Common myeloid progenitor, CD34-positive (primary cell): ENCODE measurements at regions not wholly inside any gene's neighbourhood (a gene's known extent, or its start where the extent isn't known, plus 50 kb on each side); places are given as distances from the start of the nearest gene placed in this dataset.

Experiments used
- CTCF ChIA-PET: fragments of 350-600 bp; sonication (Branson Sonifier 250); formaldehyde crosslinking; loops from one replicate; lab custom pipeline; 2021; ENCODE audit warnings: antibody characterized with exemption; lab: Charles Lee
- POLR2A ChIA-PET: fragments of 350-600 bp; sonication (Branson Sonifier 250); formaldehyde crosslinking; loops from one replicate; lab custom pipeline; 2021; ENCODE audit warnings: antibody characterized with exemption; lab: Charles Lee
- DNase-seq, 3 donors: peaks; one replicate each; pipeline versions ENCODE4 v3.0.0 to v3.0.0-alpha.2; 2013
- H3K27ac ChIP-seq, 2 experiments: 1 replicate in 1 of 2; 2 replicates in 1 of 2; pipeline ENCODE4 v1.7.0; 2013; ENCODE audit warnings: inconsistent platforms in 2 of 2, low read length in 2 of 2, mild to moderate bottlenecking in 2 of 2, low read depth in 1 of 2, moderate library complexity in 1 of 2; ENCODE audit not compliant: severe bottlenecking in 2 of 2, insufficient read depth in 1 of 2, poor library complexity in 1 of 2
- H3K27me3 ChIP-seq, 5 experiments: replicated peaks in 2 of 5; 1 replicate in 3 of 5; 2 replicates in 2 of 5; pipeline versions ENCODE4 v1.6.1 to v1.7.0; 2013; ENCODE audit warnings: low read length in 4 of 5, mild to moderate bottlenecking in 2 of 5, moderate library complexity in 2 of 5, inconsistent platforms in 1 of 5; ENCODE audit not compliant: insufficient read depth in 5 of 5, control insufficient read depth in 4 of 5
- H3K36me3 ChIP-seq, 4 experiments: 1 replicate in 2 of 4; 2 replicates in 2 of 4; pipeline versions ENCODE4 v1.6.1 to v1.7.0; 2013; ENCODE audit warnings: low read length in 3 of 4, control low read depth in 1 of 4, mild to moderate bottlenecking in 1 of 4; ENCODE audit not compliant: control insufficient read depth in 4 of 4, insufficient read depth in 4 of 4
- H3K4me1 ChIP-seq, 4 experiments: 1 replicate in 3 of 4; 2 replicates in 1 of 4; pipeline versions ENCODE4 v1.6.1 to v1.7.1; 2013; ENCODE audit warnings: low read length in 3 of 4, mild to moderate bottlenecking in 3 of 4, control low read depth in 1 of 4, inconsistent platforms in 1 of 4, moderate library complexity in 1 of 4; ENCODE audit not compliant: control insufficient read depth in 4 of 4, insufficient read depth in 4 of 4; ENCODE audit errors: control extremely low read depth in 1 of 4
- H3K4me3 ChIP-seq, 7 experiments: 1 replicate in 4 of 7; 2 replicates in 3 of 7; pipeline versions ENCODE4 v1.5.1 to v1.7.0; 2013; ENCODE audit warnings: mild to moderate bottlenecking in 7 of 7, low read length in 6 of 7, moderate library complexity in 6 of 7, inconsistent platforms in 2 of 7, low read depth in 2 of 7, control low read depth in 1 of 7; ENCODE audit not compliant: insufficient read depth in 4 of 7, control insufficient read depth in 1 of 7; ENCODE audit errors: extremely low read depth in 1 of 7
- H3K9me3 ChIP-seq, 5 experiments: 1 replicate in 4 of 5; 2 replicates in 1 of 5; pipeline versions ENCODE4 v1.6.1 to v1.7.1; 2013; ENCODE audit warnings: low read length in 4 of 5, mild to moderate bottlenecking in 2 of 5, inconsistent platforms in 1 of 5, low read depth in 1 of 5, moderate library complexity in 1 of 5; ENCODE audit not compliant: control insufficient read depth in 4 of 5, insufficient read depth in 2 of 5; ENCODE audit errors: control extremely low read depth in 1 of 5
- WGBS: methylation state at CpG from one replicate; pipeline ENCODE4 v1.1.5; 2013; ENCODE audit not compliant: insufficient coverage; 5-methylcytosine and 5-hydroxymethylcytosine counted together

- Histone ChIP-seq H3K27me3 (peaks cover 3 to 52% (median 13%) of the 10 kb centered on the region in 5 experiments), H3K36me3 (no peaks in the 10 kb centered on the region), H3K4me1 (no peaks in the 10 kb centered on the region), H3K4me3 (no peak overlapping the region), H3K9me3 (no peaks in the 10 kb centered on the region), H3K27ac (no peak overlapping the region)
- 100% methylated on average over 3 of the region's 3 CpGs for WGBS
- CTCF ChIA-PET, result no interaction called here
- DNase-seq, result no peak
- POLR2A ChIA-PET, result no interaction called here
Measured at GRCh38 chr11:19357943-19358342, 117.2 kb upstream of the E2F8 start.

GRCh38 chr11:19355601-19356000 lies 114.9 kb upstream of the E2F8 start:
- no peak overlapping the region for H3K4me3 ChIP-seq
- WGBS, result 60% methylated on average over 1 of the region's 1 CpG
- H3K36me3 ChIP-seq, result no peaks in the 10 kb centered on the region
- CTCF ChIA-PET, result no interaction called here
- H3K27me3 ChIP-seq, result peaks cover 4 to 72% (median 21%) of the 10 kb centered on the region in 5 experiments
- no peaks in the 10 kb centered on the region for H3K9me3 ChIP-seq
- no peak overlapping the region for H3K27ac ChIP-seq
- POLR2A ChIA-PET, result no interaction called here
- no peaks in the 10 kb centered on the region for H3K4me1 ChIP-seq
- no peak for DNase-seq

DNA sequence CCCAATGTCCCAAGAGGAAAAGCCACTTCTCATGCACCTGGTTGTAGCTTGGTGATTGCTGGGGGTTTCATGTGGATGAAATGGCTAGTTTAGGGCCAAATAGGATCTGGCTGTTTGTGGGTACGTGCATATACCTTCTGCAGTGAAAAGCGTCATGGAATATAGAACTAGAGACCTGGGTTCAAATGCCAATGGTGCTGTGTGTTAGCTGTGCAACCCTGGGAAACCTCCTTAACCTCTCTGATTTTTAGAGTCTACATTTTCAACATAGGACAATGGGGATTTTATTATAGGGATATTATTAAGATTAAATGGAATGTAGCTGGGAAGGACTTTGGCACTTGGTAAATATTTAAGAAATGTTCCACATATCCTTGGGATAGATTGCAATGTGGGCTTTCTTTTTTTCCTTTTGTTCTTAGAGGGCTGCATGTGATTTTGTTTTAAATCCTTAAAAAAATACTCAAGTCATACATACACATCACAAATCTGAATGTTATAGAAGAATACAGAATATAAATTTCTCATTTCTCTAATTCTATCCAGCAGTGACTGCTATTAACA lies 112.6 kb upstream of the E2F8 start:
- ChIA-PET CTCF (no interaction called here), POLR2A (no interaction called here)
- H3K27ac ChIP-seq, result no peak overlapping the region
- no peak overlapping the region for H3K4me3 ChIP-seq
- H3K9me3 ChIP-seq, result no peaks in the 10 kb centered on the region
- H3K36me3 ChIP-seq, result no peaks in the 10 kb centered on the region
- DNase-seq, result no peak
- 100% methylated on average over 1 of the region's 2 CpGs for WGBS
- H3K4me1 ChIP-seq, result no peaks in the 10 kb centered on the region
- peaks cover 4 to 82% (median 26%) of the 10 kb centered on the region in 5 experiments for H3K27me3 ChIP-seq

- Histone ChIP-seq H3K27ac (no peak overlapping the region), H3K27me3 (peaks cover 4 to 85% (median 29%) of the 10 kb centered on the region in 5 experiments), H3K9me3 (no peaks in the 10 kb centered on the region), H3K36me3 (no peaks in the 10 kb centered on the region), H3K4me3 (no peak overlapping the region), H3K4me1 (no peaks in the 10 kb centered on the region)
- WGBS, result 81% methylated on average over 8 of the region's 9 CpGs
- DNase-seq, result no peak
- CTCF ChIA-PET, result no interaction called here
- POLR2A ChIA-PET, result no interaction called here
Measured at GRCh38 chr11:19352771-19353160, 112.0 kb upstream of the E2F8 start.

- ChIA-PET CTCF (no interaction called here), POLR2A (no interaction called here)
- peaks cover 6 to 88% (median 30%) of the 10 kb centered on the region in 5 experiments for H3K27me3 ChIP-seq
- WGBS, result no CpG with 5 or more reads among the region's 5 CpGs
- H3K4me3 ChIP-seq, result no peak overlapping the region
- no peaks in the 10 kb centered on the region for H3K9me3 ChIP-seq
- no peak overlapping the region for H3K27ac ChIP-seq
- H3K4me1 ChIP-seq, result no peaks in the 10 kb centered on the region
- H3K36me3 ChIP-seq, result no peaks in the 10 kb centered on the region
- DNase-seq, result no peak
Measured at GRCh38 chr11:19352072-19352770, 111.5 kb upstream of the E2F8 start.

DNA sequence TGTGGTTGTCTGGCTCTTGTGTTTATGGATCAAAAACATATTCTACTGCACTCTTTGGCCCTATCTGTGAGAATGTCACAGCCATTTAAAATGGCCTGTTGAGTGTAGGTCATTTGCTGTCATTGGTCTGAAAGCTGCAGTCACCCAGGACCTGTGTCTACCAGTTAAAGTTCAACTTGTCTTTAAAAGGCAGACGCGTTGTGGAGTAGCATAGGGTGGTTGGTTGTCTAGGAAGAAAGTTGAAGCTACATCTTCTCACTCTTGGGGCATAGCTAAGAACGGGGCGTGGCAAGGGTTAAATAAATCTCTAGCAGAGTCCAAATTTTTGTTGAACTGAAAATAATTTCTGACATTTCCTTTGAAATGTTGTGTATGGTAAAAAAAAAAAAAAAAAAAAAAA lies 110.7 kb upstream of the E2F8 start:
- H3K27me3 ChIP-seq, result peaks cover 6 to 92% (median 36%) of the 10 kb centered on the region in 5 experiments
- CTCF ChIA-PET, result no interaction called here

GRCh38 chr11:19350160-19350559 lies 109.4 kb upstream of the E2F8 start:
- peaks cover 0 to 16% (median 8%) of the 10 kb centered on the region in 4 experiments for H3K4me1 ChIP-seq
- POLR2A ChIA-PET, result no interaction called here
- no peaks in the 10 kb centered on the region for H3K36me3 ChIP-seq
- WGBS, result 96% methylated on average over 5 of the region's 11 CpGs
- peaks cover 4 to 92% (median 38%) of the 10 kb centered on the region in 5 experiments for H3K27me3 ChIP-seq
- H3K9me3 ChIP-seq, result no peaks in the 10 kb centered on the region
- DNase-seq, result no peak
- H3K4me3 ChIP-seq, result no peak overlapping the region
- H3K27ac ChIP-seq, result no peak overlapping the region
- CTCF ChIA-PET, result no interaction called here

More for the DNA sequence above, 110.7 kb upstream of the E2F8 start:
- H3K4me1 ChIP-seq, result peaks cover 0 to 3% (median 1%) of the 10 kb centered on the region in 4 experiments
- no peak overlapping the region for H3K27ac ChIP-seq
- WGBS, result 83% methylated on average over 4 of the region's 4 CpGs
- POLR2A ChIA-PET, result no interaction called here
- H3K9me3 ChIP-seq, result no peaks in the 10 kb centered on the region
- no peak for DNase-seq
- no peak overlapping the region for H3K4me3 ChIP-seq
- no peaks in the 10 kb centered on the region for H3K36me3 ChIP-seq
